NCI-H146 treated with DMSO at 0.1 percent for 48 hours (cell line): ENCODE measurements at regions not wholly inside any gene's neighbourhood (a gene's known extent, or its start where the extent isn't known, plus 50 kb on each side); places are given as distances from the start of the nearest gene placed in this dataset.
"Not testable (repeated sequence)": the region's sequence is repeated elsewhere in the genome, so short reads cannot be mapped to it uniquely, and the experiment has no call there.

ENCODE experiments used
- DNase-seq: peaks from one replicate; lab custom pipeline; 2025; ENCODE audit not compliant: unreplicated experiment; lab: John Stamatoyannopoulos, UW

DNA sequence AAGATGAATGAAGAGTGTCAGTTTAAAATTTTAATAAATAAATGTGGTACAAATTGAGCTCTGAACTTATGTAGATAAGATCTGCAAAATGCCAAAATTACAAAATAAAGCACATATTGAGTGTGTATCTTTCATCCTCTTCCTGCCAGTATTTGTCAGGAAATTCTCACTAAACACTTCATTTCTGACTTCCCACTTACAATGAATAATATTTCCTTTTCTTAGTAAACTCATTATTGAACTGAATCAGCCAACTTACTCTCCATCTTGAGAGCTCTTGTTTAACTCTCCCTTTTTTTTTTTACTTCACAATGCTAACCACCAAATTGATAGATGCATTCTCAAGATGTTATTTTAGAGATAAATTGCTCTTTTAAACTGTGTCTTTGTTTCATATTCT is 1230.2 kb downstream of the JRKL start:
- no peak for DNase-seq

DNA sequence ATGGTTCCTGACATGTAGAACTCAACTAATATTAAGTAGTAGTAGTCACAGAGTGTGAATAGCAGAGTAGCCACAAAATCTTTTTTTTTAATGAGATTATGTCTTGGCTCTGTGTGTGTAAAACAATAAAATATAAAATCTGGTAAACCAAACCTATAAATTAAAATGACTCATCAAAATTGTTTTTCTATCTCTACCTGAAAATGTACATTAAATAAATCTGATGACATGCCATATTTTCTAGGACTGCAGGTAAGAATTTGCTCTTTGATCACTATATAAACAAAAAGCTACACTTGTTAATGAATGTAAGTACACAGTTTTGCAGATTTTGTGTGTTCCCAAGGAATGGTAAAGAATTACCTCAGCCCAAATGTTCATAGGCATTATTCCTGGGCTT is 1231.5 kb downstream of the JRKL start:
- no peak for DNase-seq

DNA sequence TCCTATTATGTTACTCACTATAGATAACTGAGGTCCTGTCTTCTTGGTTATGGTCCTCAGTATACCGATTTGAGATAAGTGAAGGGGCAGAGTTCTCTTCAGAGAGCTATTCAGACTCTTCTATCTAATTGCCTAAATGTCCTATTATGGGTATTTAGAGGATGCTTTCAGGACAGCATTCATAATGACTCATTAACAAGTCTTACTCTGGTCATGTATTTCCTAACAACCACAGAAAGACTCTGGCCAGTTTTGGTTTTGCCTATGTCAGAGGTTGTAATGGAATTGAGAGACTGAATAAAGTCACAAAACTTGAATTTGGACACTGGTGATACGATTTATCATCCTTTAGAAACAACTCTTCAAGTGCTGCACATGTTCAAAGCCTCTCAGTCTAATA is 1233.0 kb downstream of the JRKL start:
- no peak for DNase-seq

DNA sequence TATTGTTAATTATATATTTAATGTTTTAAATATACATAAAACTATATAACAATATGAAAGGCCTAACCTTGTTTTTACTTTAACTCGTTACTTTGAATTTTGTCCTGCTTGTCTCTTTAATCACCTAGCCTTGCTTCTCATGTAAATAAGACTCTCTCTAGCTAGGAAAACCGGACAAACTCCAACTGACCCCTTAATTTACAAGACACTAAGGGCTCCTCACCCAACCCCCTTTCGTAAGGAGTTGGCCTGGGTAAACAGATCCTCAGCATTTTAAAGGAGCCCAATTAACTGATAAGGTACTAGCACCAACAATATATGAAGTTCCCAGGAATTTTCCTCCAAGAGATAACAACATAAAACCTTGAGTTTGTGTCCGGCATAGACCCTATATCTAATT is 1246.9 kb downstream of the JRKL start:
- not testable (repeated sequence) for DNase-seq

DNA sequence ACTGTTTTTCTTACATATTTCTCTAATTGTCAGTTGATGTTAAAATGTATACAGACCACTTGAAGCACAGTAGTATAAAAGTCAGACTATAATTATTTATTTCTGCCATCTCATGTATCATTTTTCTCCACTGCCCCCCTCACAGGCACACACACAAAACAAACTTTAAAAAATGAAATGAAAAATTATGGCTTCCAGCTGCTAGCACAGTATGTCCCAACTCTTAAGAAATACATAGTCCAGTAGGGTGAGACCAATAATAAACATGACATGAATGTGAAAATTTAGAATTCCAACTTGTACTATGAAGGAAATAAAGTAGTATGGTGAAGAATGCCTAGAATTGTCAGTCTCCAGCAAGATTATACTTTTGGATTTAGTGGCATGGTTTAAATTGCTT is 1247.9 kb downstream of the JRKL start:
- DNase-seq: no peak

DNA sequence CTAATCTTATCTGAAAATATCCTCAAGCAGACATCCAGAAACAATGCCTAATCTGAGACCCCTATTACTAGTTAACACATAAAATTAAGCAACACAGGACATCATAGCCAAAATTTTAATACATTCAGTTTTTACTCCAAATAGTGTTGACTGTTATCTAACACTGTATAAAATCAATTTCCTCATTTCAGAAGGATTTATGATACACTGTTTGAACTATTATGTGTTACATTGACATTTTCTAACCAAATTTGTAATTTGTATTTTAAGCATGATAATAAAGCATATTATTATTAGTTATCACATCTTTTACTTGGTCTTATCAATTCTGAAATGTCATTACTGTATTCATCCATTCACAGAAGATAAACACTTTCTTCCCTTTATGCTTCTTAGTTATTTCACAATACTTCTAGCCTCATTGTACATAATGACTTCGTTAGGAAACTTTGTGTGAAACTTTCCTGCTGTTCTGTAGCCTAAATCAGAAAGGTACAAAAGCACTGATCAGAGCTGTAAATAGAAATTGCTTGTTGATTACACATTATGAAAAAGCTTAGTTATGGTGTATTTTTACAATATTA is 1248.9 kb downstream of the JRKL start:
- DNase-seq: no peak

DNA sequence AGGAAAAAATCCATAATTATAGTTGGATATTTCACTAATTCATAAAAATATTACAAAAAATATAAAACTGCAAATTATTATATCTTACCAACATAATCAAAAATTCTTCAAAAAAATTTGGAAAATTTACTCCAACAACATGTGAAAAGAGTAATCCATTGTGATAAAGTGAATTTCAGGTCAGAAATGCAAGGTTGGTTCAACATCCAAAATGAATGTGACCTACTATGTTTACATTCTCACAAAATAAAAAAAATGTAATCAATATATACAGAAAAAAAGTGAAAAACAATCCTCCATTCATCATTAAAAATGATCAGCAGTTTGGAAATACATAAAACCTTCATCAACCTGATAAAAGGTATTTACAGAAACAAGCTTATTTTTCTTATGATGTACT is 1252.2 kb downstream of the JRKL start:
- DNase-seq: no peak

DNA sequence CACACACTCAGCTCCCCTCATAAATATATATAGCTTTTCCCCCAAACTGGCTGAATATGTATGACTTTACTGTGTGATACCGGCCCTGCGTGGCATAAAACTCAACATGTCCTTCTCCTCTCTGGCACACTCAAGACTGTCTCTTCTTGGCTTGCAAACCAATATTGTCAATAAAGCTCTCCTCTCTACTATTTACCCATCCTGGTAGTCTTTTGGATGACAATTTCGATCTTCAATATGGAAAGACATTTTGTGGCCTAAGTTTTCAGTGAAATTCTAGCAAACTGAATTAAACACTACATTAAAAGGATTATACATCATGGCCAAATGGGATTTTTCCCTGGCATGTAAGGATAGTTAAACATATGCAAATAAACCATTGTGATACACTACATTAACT is 1255.9 kb downstream of the JRKL start:
- DNase-seq: no peak

DNA sequence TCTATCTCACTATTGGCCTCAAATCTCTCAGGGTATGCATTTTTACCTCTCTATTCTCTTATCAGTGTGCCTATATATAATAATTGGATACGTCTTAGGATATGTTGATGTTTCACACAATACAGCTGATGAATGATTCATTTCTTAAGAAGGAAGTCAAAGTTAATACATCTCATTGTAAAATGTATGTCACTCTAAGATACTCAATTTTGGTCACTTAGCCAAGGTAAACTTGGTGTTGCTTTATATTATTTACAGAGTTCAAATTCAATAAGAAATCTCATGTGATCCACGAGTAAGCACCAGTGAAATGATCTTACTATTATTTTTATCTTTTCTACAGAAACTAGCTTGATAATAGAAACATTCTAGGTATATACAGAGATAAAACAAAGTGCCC is 1266.5 kb downstream of the JRKL start:
- DNase-seq: no peak

DNA sequence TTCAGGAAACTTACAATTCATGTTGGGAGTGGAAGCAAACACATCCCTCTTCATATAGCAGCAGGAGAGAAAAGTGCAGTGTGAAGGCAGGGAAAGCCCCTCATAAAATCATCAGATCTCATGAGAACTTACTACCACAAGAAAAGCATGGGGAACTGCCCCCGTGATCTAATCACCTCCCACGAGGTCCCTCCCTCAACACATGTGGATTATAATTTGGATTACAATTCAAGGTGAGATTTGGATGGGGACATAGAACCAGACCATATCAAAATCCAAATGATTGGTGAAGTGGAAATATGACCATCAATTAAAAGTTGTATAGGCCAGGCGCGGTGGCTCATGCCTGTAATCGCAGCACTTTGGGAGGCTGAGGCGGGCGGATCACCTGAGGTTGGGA is 1268.0 kb downstream of the JRKL start:
- DNase-seq: no peak

DNA sequence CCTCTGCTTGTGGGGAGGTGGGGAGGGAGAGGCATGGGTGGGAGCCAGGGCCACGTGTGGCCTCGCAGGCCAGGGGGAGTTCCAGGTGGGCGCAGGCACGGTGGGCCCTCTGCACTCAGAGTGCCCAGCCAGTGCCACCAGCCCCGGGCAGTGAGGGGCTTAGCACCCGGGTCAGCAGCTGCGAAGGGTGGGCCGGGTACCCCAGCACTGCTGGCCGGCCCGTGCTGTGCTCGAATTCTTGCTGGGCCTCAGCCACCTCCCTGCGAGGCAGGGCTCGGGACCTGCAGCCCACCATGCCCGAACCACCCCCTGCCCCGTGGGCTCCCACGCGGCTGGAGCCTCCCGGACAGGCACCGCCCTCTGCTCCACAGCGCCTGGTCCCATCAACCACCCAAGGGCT is 1277.2 kb downstream of the JRKL start:
- no peak for DNase-seq

DNA sequence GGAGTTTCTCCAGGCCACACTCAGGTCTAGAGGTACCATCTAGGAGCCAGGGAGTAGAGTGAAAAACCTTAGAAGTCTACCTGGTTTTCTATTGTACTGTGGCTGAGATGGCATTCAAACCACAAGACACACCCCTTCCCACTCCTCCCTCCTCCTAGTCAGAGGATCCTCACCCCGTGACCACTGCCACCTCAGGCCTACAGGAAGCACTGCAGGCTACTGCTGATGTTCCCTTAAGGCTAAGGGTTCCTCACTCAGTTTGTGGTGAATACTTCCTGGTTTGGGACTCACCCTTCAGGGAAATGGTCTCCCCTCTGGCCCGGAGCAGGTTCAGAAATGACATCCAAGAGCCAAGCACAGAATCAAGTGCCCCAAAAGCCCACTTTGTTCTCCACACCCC is 1293.9 kb downstream of the JRKL start:
- DNase-seq: no peak

DNA sequence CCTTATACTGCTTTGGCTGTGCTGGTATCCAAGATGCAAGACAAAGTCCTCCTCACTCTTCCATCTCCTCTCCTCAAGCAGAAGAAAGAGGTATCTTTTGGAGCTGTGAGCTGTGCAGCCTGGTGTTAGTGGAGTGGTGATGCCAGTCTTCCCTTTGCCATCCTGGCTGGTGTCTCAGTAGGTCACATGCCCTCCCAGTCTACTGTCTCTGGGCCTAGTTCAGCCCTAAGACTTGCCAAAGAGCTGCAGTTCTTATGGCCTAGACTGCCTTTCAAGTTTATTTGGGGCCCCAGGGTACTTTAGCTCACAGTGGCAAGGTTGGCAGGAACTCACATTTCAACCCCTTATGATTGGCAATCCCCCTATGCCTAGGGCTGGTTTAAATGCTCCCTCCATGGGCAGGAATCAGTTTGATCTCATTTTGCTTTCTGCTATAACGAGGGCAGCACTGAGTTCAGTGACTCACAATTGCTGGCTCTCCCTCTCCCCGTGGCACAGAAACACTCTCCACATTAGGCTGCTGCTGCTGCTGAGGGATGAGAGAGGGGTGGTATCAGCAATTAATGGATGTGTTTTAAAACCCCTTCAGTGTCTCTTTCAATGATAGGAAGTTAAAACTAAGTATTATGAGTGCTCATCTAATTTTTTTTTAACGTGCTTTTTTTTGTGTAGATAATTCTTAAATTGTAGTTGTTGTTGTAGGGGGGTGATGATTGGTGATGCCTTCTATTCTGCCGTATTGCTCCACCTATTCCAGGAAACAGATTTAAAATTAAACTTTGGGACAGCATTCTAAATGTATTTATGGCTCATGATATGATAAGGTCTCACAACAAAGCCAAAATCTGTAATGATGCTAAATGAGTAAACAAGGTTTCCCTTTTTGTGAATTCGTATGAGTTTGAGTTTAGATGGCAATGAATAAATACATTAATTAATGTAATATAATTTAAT is 1295.0 kb downstream of the JRKL start:
- no peak for DNase-seq

DNA sequence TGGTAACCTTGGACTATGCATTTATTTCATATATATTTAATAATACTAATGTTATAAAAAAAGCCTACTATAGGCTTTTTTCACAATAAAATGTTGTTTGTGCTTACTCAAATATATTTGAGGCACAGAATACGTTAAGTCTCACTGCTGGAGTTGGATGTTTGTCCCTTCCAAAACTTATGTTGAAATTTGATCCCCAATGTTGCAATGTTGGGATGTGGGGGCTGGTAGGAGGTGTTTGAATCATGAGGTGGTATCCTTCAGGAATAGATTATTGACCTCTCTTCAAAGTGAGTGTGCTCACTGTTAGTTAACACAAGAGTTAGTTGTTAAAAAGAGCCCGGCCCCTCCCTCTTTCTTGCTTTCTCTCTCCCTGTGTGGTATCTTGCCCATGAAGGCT is 1295.9 kb downstream of the JRKL start:
- DNase-seq: no peak

DNA sequence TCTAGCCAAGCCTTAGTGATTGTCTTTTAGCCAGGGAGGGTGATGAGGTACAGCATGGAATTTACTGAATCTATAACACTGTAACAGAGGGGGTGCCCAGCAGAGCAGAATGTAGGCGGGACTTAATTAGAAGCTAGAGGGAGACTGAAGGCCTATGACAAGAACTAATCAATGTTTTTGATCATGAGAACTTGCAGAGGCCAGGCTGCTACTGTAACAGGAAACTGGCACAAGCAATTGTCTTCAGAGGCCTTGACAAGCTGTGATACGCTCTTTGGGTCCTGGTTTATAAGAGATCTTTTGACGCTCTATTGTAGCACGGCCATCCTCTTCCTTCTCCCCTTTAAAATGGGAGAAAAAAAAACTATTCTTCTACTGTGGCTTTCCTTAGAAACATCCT is 1297.3 kb downstream of the JRKL start:
- DNase-seq: no peak

DNA sequence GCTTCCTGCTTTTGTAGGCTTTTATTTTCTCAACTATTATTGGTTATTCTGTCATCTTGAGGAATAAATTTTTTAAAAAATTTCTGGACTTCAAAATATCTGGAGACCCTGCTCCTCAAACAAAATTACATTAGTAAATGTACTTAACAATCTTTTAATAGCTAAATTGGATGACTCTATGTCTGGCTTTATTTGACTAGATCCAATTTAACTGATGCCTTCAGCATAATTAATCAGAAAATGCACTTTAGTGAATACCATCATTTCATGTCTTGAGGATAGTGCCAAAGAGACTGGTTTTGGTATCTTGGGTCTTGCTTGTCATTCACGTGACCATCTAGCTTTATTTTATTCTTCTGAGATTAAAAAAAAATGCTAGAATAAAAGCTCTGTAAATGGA is 1301.2 kb downstream of the JRKL start:
- DNase-seq: no peak

DNA sequence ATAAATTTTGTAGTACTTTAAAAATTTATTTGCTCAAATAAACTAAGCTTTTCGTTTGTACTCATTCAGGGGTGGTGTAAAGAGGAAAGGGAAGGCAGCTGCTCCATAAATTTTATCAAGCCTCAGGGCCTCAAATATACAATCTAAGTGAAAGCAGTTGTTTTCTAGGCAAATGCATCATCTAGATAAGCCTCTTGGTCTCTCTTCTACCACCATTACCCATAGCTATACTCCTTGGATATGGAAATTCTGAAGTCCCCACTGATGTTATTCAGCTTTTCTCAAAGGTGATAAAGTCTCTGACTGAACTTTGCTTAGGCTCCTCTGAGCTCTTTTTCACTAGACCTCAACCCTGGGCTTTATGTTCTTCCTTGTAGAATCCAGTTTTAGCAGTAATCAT is 1313.1 kb downstream of the JRKL start:
- no peak for DNase-seq

DNA sequence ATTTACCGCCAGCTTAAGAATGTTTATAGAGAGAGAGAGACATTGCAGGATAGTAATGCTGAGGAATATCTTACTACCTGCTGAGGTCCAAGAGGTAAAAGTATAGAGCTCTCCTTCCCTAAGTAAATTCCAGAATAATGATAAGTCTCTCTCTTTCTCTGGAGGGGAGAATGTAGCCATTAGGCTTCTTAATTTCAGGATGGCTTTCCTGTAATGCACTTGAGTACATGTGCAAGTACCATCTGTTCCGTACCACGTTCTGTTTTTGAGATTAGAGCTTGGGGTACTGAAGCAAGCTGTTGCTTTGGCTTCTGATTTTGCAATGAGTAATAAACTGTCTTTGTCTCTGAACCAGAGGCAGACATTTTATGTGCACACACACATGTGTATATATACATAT is 1314.0 kb downstream of the JRKL start:
- no peak for DNase-seq

DNA sequence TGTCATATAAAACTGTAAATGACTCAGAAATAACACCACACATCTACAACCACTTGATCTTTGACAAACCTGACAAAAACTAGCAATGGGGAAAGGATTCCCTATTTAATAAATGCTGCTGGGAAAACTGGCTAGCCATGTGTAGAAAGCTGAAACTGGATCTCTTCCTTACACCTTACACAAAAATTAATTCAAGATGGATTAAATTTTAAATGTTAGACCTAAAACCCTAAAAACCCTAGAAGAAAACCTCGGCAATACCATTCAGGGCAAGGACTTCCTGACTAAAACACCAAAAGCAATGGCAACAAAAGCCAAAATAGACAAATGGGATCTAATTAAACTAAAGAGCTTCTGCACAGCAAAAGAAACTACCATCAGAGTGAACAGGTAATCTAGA is 1315.3 kb upstream of the CNTN5 start:
- not testable (repeated sequence) for DNase-seq

DNA sequence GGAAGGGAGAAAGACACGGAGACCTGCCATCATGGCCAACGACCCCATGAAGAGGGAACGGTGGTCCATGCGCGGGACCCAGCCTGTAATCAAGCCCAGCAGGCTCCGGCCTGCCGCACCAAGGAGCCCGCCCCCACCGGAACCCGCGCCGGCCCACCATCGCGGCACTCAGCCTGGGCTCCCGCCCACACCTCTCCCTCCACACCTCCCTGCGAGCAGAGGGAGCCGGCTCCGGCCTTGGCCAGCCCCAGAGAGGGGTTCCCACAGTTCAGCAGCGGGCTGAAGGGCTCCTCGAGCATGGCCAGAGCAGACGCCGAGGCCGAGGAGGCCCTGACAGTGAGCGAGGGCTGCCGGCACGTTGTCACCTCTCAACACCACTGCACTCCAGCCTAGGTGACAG is 1302.8 kb upstream of the CNTN5 start:
- DNase-seq: no peak

DNA sequence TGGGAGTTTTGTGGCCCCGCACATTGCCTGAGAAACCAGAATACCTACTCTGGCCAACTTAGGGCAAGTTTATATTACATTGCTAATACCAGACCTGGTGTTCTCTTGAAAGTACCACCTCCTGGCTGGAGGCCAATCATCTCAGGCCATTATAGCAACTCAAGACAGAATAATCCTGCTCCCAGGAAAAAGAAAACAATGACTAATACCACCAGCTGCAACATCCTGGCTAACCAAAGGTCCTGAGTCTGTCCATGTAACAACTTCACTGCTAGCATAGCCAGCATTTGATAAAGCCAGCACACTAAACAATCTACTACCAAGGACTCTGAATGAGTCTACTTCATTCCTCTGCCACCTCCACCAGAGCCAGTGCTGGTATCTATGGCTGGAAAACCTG is 1298.7 kb upstream of the CNTN5 start:
- no peak for DNase-seq

DNA sequence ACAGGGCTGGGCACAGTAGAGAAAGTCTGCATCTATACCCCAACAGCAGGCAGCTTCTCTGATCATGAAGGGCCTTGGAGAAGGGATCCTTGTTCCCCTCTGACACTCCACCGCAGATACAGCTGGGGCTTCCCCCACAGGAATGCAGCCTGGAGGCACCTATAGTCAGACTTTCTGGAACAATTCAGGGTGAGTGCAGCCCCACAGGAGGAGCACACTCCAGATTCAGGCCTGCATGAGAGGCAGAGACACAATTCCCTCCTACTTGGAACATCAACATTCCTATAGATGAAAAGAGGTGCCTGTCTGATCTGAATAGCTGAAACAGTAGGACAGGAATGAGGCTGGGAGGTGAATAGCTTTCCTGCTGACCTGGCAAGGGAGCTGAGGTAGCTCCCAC is 1298.0 kb upstream of the CNTN5 start:
- DNase-seq: no peak
